ENCODE measurements at regions not wholly inside any gene's neighbourhood (a gene's known extent, or its start where the extent isn't known, plus 50 kb on each side); places are given as distances from the start of the nearest gene placed in this dataset.

DNA sequence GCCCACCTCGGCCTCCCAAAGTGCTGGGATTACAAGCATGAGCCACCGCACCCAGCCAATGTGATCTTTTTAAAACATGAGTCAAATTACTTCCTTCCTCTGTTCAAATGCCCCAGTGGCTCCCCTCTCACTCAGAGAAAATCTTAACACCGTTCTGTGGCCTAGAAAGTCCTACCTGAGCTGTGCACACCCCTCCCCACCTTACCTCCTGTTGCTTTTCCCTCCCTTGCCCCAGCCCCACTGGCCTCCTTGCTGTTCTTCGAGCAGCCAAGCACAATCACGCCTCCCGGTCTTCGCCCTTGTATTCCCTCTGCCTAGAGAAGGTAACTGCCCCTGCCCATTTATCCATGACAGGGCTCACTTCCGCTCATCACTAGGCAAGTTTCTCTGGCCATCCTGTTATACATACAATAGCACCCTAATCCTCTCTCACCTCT lies 62.6 kb upstream of the RPL11 start:
- ATAC-seq (ENCODE audit: low FRiP score) (no peak), DNase-seq (no peak)
- intact Hi-C loops (cut with DNase I): no loop called here
- Histone ChIP-seq H3K9me3 (ENCODE audit: control insufficient read depth, low read length) (no peaks in the 10 kb centered on the region), H3K4me1 (ENCODE audit: control insufficient read depth in 1 of 2, insufficient read depth in 2 of 2, low read length in 2 of 2) (no peaks in the 10 kb centered on the region), H3K36me3 (ENCODE audit: control insufficient read depth in 1 of 2, insufficient read depth in 2 of 2, low read length in 1 of 2) (no peaks in the 10 kb centered on the region), H3K27me3 (ENCODE audit: control insufficient read depth in 1 of 2, insufficient read depth in 2 of 2, low read length in 1 of 2) (no peaks in the 10 kb centered on the region), H3K27ac (ENCODE audit: low read depth in 1 of 2, low read length in 2 of 2) (no peak overlapping the region), H3K4me3 (ENCODE audit: low read length in 2 of 2) (no peak overlapping the region)
- WGBS, 2 donors: 77 to 79% methylated on average over 8 of the region's 8 CpGs

GRCh38 chr1:23627069-23627735 lies 64.4 kb upstream of the RPL11 start:
- no peaks in the 10 kb centered on the region for H3K4me1 ChIP-seq (ENCODE audit: control insufficient read depth in 1 of 2, insufficient read depth in 2 of 2, low read length in 2 of 2)
- H3K9me3 ChIP-seq (ENCODE audit: control insufficient read depth, low read length): no peaks in the 10 kb centered on the region
- intact Hi-C loops (cut with DNase I): no loop called here
- DNase-seq (no peak), ATAC-seq (ENCODE audit: low FRiP score) (no peak)
- 76 to 80% methylated on average over 11 of the region's 11 CpGs for whole genome bisulfite sequencing, 2 donors
- no peak overlapping the region for H3K27ac ChIP-seq (ENCODE audit: low read depth in 1 of 2, low read length in 2 of 2)
- no peaks in the 10 kb centered on the region for H3K36me3 ChIP-seq (ENCODE audit: control insufficient read depth in 1 of 2, insufficient read depth in 2 of 2, low read length in 1 of 2)
- H3K27me3 ChIP-seq (ENCODE audit: control insufficient read depth in 1 of 2, insufficient read depth in 2 of 2, low read length in 1 of 2): no peaks in the 10 kb centered on the region
- H3K4me3 ChIP-seq (ENCODE audit: low read length in 2 of 2): no peak overlapping the region

DNA sequence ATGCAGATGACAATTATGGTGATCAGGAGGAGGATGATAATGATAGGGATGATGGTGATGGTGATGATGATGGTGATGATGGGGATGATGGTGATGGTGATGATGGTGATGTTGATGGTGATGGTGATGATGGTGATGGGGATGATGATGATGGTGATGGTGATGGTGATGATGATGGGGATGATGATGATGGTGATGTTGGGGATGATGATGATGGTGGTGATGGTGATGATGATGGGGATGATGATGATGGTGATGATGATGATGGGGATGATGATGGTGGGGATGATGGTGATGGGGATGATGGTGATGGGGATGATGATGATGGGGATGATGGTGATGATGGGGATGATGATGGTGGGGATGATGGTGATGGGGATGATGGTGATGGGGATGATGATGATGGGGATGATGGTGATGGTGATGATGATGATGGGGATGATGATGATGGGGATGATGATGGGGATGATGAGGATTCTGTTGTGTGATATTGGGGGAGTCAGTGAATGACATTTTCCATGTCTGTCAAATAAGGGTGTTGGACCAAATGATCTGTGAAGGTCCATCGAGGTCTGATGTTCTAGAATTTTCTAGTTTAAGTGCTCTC lies 65.6 kb upstream of the RPL11 start:
- no peak for ATAC-seq (ENCODE audit: low FRiP score)
- H3K36me3 ChIP-seq (ENCODE audit: control insufficient read depth in 1 of 2, insufficient read depth in 2 of 2, low read length in 1 of 2): no peaks in the 10 kb centered on the region
- no peak for DNase-seq
- no peaks in the 10 kb centered on the region for H3K4me1 ChIP-seq (ENCODE audit: control insufficient read depth in 1 of 2, insufficient read depth in 2 of 2, low read length in 2 of 2)
- 89 to 92% methylated on average over 1 of the region's 1 CpG for WGBS, 2 donors
- no peaks in the 10 kb centered on the region for H3K9me3 ChIP-seq (ENCODE audit: control insufficient read depth, low read length)
- H3K27me3 ChIP-seq (ENCODE audit: control insufficient read depth in 1 of 2, insufficient read depth in 2 of 2, low read length in 1 of 2): no peaks in the 10 kb centered on the region
- H3K27ac ChIP-seq (ENCODE audit: low read depth in 1 of 2, low read length in 2 of 2): no peak overlapping the region
- intact Hi-C loops (cut with DNase I): no loop called here
- no peak overlapping the region for H3K4me3 ChIP-seq (ENCODE audit: low read length in 2 of 2)

- intact Hi-C loops (cut with DNase I): no loop called here
- Histone ChIP-seq H3K4me3 (ENCODE audit: low read length in 2 of 2) (no peak overlapping the region), H3K4me1 (ENCODE audit: control insufficient read depth in 1 of 2, insufficient read depth in 2 of 2, low read length in 2 of 2) (no peaks in the 10 kb centered on the region), H3K27me3 (ENCODE audit: control insufficient read depth in 1 of 2, insufficient read depth in 2 of 2, low read length in 1 of 2) (no peaks in the 10 kb centered on the region), H3K27ac (ENCODE audit: low read depth in 1 of 2, low read length in 2 of 2) (no peak overlapping the region), H3K9me3 (ENCODE audit: control insufficient read depth, low read length) (no peaks in the 10 kb centered on the region), H3K36me3 (ENCODE audit: control insufficient read depth in 1 of 2, insufficient read depth in 2 of 2, low read length in 1 of 2) (no peaks in the 10 kb centered on the region)
- DNase-seq: no peak
- no peak for ATAC-seq (ENCODE audit: low FRiP score)
- 94 to 95% methylated on average over 4 of the region's 4 CpGs for WGBS, 2 donors
These were observed 66.1 kb upstream of the RPL11 start for GRCh38 chr1:23625459-23625858.

DNA sequence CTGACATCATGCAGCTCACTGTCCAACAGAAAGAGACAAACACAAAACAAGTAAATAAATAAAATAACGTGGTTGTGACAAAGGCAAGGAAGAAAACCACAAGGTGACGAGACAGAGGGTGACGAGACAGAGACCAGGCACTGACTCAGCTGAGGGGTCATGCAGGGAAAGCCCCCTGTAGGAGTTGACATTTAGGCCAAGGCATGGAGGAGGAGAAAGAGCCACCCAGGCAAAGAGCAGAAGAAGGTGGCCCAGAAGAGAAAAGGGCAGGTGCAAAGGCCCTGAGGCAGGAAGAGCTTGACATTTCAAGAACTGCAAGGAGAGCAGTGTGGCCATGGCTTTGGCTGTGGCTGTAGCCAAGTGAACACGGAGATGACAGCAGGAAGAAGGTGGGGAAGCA lies 65.1 kb upstream of the ID3 start:
- H3K4me1 ChIP-seq (ENCODE audit: control insufficient read depth in 1 of 2, insufficient read depth in 2 of 2, low read length in 2 of 2): no peaks in the 10 kb centered on the region
- no peaks in the 10 kb centered on the region for H3K36me3 ChIP-seq (ENCODE audit: control insufficient read depth in 1 of 2, insufficient read depth in 2 of 2, low read length in 1 of 2)
- DNase-seq (no peak), ATAC-seq (ENCODE audit: low FRiP score) (no peak)
- WGBS, 2 donors: 82 to 87% methylated on average over 4 of the region's 4 CpGs
- H3K9me3 ChIP-seq (ENCODE audit: control insufficient read depth, low read length): no peaks in the 10 kb centered on the region
- H3K27ac ChIP-seq (ENCODE audit: low read depth in 1 of 2, low read length in 2 of 2): no peak overlapping the region
- intact Hi-C loops (cut with DNase I): loop anchor here in 1 of 2 donors (5.0 kb wide), 1 partner anchor 37 kb away; no protein-coding TSS in a partner anchor
- no peak overlapping the region for H3K4me3 ChIP-seq (ENCODE audit: low read length in 2 of 2)
- no peaks in the 10 kb centered on the region for H3K27me3 ChIP-seq (ENCODE audit: control insufficient read depth in 1 of 2, insufficient read depth in 2 of 2, low read length in 1 of 2)

DNA sequence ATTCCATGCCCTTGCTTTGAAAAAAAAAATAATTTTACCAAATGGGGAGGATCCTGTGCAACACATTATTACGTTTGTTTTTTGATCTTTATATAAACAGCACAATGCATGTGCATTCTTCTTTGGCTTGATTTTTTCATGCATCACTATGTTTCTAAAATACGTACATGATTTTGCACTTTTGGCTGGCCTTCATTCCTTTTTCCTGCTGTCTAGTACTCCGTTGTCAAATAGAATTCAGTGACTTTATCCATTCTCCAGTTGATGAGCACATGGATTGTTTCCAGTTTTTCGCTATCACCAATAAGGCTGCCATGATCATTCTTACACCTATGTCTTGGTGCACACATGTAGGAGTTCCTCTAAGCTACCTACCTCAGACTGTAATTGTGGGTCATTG lies 63.0 kb upstream of the ID3 start:
- intact Hi-C loops (cut with DNase I): loop anchor here in 1 of 2 donors (5.0 kb wide), 1 partner anchor 35 kb away; no protein-coding TSS in a partner anchor
- no peak for DNase-seq
- Histone ChIP-seq H3K4me3 (ENCODE audit: low read length in 2 of 2) (no peak overlapping the region), H3K27me3 (ENCODE audit: control insufficient read depth in 1 of 2, insufficient read depth in 2 of 2, low read length in 1 of 2) (no peaks in the 10 kb centered on the region), H3K36me3 (ENCODE audit: control insufficient read depth in 1 of 2, insufficient read depth in 2 of 2, low read length in 1 of 2) (no peaks in the 10 kb centered on the region), H3K9me3 (ENCODE audit: control insufficient read depth, low read length) (no peaks in the 10 kb centered on the region), H3K27ac (ENCODE audit: low read depth in 1 of 2, low read length in 2 of 2) (no peak overlapping the region), H3K4me1 (ENCODE audit: control insufficient read depth in 1 of 2, insufficient read depth in 2 of 2, low read length in 2 of 2) (no peaks in the 10 kb centered on the region)
- WGBS, 2 donors: 93 to 95% methylated on average over 4 of the region's 4 CpGs
- ATAC-seq (ENCODE audit: low FRiP score): no peak

DNA sequence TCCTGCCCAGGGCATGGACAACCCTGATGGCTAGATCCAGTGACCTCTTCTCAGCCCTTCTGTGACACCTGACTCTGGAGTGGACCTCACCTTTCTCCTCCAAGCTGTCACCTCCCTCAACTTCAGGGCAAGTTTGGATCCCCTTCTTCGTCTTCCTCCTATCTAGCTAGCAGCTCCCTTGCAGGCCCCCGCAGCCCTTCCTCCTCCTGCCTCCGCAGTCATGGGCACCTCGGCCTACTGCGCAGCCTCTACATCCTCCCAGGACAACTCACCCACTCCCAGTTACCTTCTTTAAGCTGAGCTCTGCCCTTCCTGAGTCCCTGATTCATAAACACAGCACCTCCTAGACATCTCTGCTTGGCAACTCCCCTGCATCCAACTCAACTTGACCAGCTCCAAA lies 61.3 kb upstream of the ID3 start:
- Histone ChIP-seq H3K36me3 (ENCODE audit: control insufficient read depth in 1 of 2, insufficient read depth in 2 of 2, low read length in 1 of 2) (no peaks in the 10 kb centered on the region), H3K27me3 (ENCODE audit: control insufficient read depth in 1 of 2, insufficient read depth in 2 of 2, low read length in 1 of 2) (no peaks in the 10 kb centered on the region), H3K27ac (ENCODE audit: low read depth in 1 of 2, low read length in 2 of 2) (no peak overlapping the region), H3K4me3 (ENCODE audit: low read length in 2 of 2) (no peak overlapping the region), H3K4me1 (ENCODE audit: control insufficient read depth in 1 of 2, insufficient read depth in 2 of 2, low read length in 2 of 2) (no peaks in the 10 kb centered on the region), H3K9me3 (ENCODE audit: control insufficient read depth, low read length) (no peaks in the 10 kb centered on the region)
- ATAC-seq (ENCODE audit: low FRiP score): no peak
- DNase-seq: no peak
- intact Hi-C loops (cut with DNase I): loop anchor here in 1 of 2 donors (5.0 kb wide), 1 partner anchor 33 kb away; no protein-coding TSS in a partner anchor
- WGBS, 2 donors: 95 to 100% methylated on average over 5 of the region's 5 CpGs

DNA sequence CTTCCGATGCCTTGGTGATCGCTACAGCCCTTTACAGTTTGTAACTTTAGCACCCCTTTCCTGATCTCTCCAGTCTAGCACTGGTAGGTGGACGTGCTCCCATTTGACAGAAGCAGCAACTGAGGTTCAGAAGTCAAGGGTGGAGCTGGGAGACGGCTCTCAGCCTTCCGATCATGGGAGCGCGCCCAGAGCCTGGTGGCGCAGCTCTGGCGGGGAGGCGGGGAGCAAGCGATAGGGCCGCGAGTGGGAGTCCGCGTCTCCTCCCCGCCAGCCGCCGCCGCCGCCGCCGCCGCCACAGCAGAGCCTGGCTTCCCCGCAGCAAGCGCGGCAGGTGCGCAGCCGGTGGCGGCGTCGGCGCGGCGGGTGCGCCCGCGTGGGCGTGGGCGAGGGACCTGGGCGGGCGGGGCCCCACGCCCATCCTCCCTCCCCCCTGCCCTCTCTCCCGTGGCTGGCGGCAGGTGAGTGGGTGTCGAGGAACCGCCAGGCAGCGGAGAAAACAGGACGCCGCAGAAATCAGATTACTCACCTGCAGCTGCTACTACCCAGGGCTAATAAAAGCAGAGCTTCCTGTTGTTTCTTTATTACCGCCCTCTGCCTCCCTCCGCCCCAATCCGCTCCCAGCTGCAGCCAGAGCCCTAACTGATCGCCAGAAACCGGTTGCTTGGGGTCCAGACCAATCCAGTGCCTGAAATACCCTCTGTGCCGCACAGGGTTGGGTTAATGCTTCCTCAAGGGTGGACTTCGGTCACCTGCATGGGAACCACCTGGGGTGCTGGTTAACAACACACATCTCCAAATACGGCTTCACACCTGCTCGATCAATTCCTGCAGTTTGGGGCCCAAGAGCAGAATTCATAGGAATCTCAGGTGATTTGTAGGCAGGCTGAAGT lies 60.2 kb upstream of the ID3 start:
- WGBS, 2 donors: 11 to 16% methylated on average over 40 to 58 of the region's 58 CpGs
- no peaks in the 10 kb centered on the region for H3K4me1 ChIP-seq (ENCODE audit: control insufficient read depth in 1 of 2, insufficient read depth in 2 of 2, low read length in 2 of 2)
- intact Hi-C loops (cut with DNase I): loop anchor here in 1 of 2 donors (5.0 kb wide), 1 partner anchor 32 kb away; no protein-coding TSS in a partner anchor
- peak overlapping the region; percentile 12 to 44 for H3K4me3 ChIP-seq (ENCODE audit: low read length in 2 of 2)
- no peaks in the 10 kb centered on the region for H3K9me3 ChIP-seq (ENCODE audit: control insufficient read depth, low read length)
- ATAC-seq (ENCODE audit: low FRiP score): no peak
- H3K36me3 ChIP-seq (ENCODE audit: control insufficient read depth in 1 of 2, insufficient read depth in 2 of 2, low read length in 1 of 2): no peaks in the 10 kb centered on the region
- no peak overlapping the region for H3K27ac ChIP-seq (ENCODE audit: low read depth in 1 of 2, low read length in 2 of 2)
- no peak for DNase-seq
- H3K27me3 ChIP-seq (ENCODE audit: control insufficient read depth in 1 of 2, insufficient read depth in 2 of 2, low read length in 1 of 2): no peaks in the 10 kb centered on the region

All from aorta (tissue), 5 donors.